ENCODE measurements at regions not wholly inside any gene's neighbourhood (a gene's known extent, or its start where the extent isn't known, plus 50 kb on each side); places are given as distances from the start of the nearest gene placed in this dataset.

GRCh38 chr2:215636816-215637215 lies 200.9 kb upstream of the FN1 start:
- TF ChIP-seq, protein P1, sequence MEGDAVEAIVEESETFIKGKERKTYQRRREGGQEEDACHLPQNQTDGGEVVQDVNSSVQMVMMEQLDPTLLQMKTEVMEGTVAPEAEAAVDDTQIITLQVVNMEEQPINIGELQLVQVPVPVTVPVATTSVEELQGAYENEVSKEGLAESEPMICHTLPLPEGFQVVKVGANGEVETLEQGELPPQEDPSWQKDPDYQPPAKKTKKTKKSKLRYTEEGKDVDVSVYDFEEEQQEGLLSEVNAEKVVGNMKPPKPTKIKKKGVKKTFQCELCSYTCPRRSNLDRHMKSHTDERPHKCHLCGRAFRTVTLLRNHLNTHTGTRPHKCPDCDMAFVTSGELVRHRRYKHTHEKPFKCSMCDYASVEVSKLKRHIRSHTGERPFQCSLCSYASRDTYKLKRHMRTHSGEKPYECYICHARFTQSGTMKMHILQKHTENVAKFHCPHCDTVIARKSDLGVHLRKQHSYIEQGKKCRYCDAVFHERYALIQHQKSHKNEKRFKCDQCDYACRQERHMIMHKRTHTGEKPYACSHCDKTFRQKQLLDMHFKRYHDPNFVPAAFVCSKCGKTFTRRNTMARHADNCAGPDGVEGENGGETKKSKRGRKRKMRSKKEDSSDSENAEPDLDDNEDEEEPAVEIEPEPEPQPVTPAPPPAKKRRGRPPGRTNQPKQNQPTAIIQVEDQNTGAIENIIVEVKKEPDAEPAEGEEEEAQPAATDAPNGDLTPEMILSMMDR (IDR thresholded peaks at IDR 0.05; ENCODE audit: low read length), result no peak
- TF ChIP-seq EZH2 (IDR thresholded peaks at IDR 0.05; ENCODE audit: borderline replicate concordance, low read length), result no peak
